HepG2 (cell line): ENCODE measurements at regions not wholly inside any gene's neighbourhood (a gene's known extent, or its start where the extent isn't known, plus 50 kb on each side); places are given as distances from the start of the nearest gene placed in this dataset.

Experiments used
- BCL6 ChIP-seq: IDR thresholded peaks from 2 replicates; pipeline ENCODE4 v1.6.1; 2016; ENCODE audit warnings: missing genetic modification reagents, missing compliant biosample characterization
- CBX1 ChIP-seq: IDR thresholded peaks from one replicate; pipeline ENCODE4 v1.6.1; 2016; ENCODE audit warnings: antibody characterized with exemption, low read depth
- CHD4 ChIP-seq: fragments of 200-600 bp; sonication (generic); IDR thresholded peaks from 2 replicates; pipeline ENCODE4 v1.7.0; 2017; ENCODE audit warnings: mild to moderate bottlenecking, low read length, borderline replicate concordance
- ESRRA ChIP-seq: sonication (generic); formaldehyde crosslinking; IDR thresholded peaks from 2 replicates; pipeline ENCODE4 v1.5.1; 2020; ENCODE audit warnings: mild to moderate bottlenecking, low read depth, missing genetic modification reagents
- IRX3 ChIP-seq: sonication (generic); formaldehyde crosslinking; IDR thresholded peaks from 2 replicates; pipeline ENCODE4 v1.8.1; 2023; ENCODE audit warnings: mild to moderate bottlenecking, low read depth, missing genetic modification reagents, borderline replicate concordance
- MAZ ChIP-seq, 2 experiments: sonication (generic) in 1 of 2; formaldehyde crosslinking in 1 of 2; IDR thresholded peaks; 2 replicates each; pipeline versions ENCODE4 v1.5.0 to v1.6.1; 2012 to 2020; ENCODE audit warnings: low read depth in 2 of 2, mild to moderate bottlenecking in 2 of 2, borderline replicate concordance in 1 of 2, improper control_type of control experiment in 1 of 2, low read length in 1 of 2, missing genetic modification reagents in 1 of 2, moderate library complexity in 1 of 2
- MEIS2 ChIP-seq: sonication (generic); formaldehyde crosslinking; IDR thresholded peaks from 2 replicates; pipeline ENCODE4 v1.9.0; 2021; ENCODE audit warnings: mild to moderate bottlenecking, missing genetic modification reagents
- POLR2AphosphoS2 ChIP-seq: IDR thresholded peaks from 2 replicates; pipeline ENCODE4 v1.6.1; 2011; ENCODE audit warnings: low read depth, low read length, improper control_type of control experiment
- SIX4 ChIP-seq: sonication (generic); formaldehyde crosslinking; IDR thresholded peaks from 2 replicates; pipeline ENCODE4 v1.4.0; 2020; ENCODE audit warnings: missing genetic modification reagents
- ZBTB39 ChIP-seq: sonication (generic); formaldehyde crosslinking; IDR thresholded peaks from 2 replicates; pipeline ENCODE4 v1.5.0; 2020; ENCODE audit warnings: missing genetic modification reagents
- ZNF441 ChIP-seq: sonication (generic); formaldehyde crosslinking; IDR thresholded peaks from 2 replicates; pipeline ENCODE4 v1.7.0; 2021; ENCODE audit warnings: missing genetic modification reagents, borderline replicate concordance
- ZNF776 ChIP-seq: sonication (generic); formaldehyde crosslinking; IDR thresholded peaks from 2 replicates; pipeline ENCODE4 v1.4.0; 2020; ENCODE audit warnings: mild to moderate bottlenecking, missing genetic modification reagents
- TF ChIP-seq, protein P1 (sequence below): sonication (generic); formaldehyde crosslinking; IDR thresholded peaks from 2 replicates; pipeline ENCODE4 v1.8.1; 2023; ENCODE audit warnings: mild to moderate bottlenecking, missing genetic modification reagents

GRCh38 chr13:56886398-56886797 is 254.3 kb upstream of the PRR20A start (continued):
- TF ChIP-seq MAZ (IDR thresholded peaks at IDR 0.05; ENCODE audit: borderline replicate concordance, low read depth, low read length) (no peak), MAZ (CRISPR knock-in tag; IDR thresholded peaks at IDR 0.05; ENCODE audit: low read depth) (no peak), SIX4 (CRISPR knock-in tag) (no peak), POLR2AphosphoS2 (no peak), ZNF441 (CRISPR knock-in tag) (no peak), ZBTB39 (CRISPR knock-in tag) (no peak), IRX3 (CRISPR knock-in tag) (no peak), MEIS2 (CRISPR knock-in tag) (no peak), ESRRA (no peak), CHD4 (no peak), ZNF776 (no peak), BCL6 (CRISPR knock-in tag) (no peak), CBX1 (no peak)
- TF ChIP-seq, protein P1, sequence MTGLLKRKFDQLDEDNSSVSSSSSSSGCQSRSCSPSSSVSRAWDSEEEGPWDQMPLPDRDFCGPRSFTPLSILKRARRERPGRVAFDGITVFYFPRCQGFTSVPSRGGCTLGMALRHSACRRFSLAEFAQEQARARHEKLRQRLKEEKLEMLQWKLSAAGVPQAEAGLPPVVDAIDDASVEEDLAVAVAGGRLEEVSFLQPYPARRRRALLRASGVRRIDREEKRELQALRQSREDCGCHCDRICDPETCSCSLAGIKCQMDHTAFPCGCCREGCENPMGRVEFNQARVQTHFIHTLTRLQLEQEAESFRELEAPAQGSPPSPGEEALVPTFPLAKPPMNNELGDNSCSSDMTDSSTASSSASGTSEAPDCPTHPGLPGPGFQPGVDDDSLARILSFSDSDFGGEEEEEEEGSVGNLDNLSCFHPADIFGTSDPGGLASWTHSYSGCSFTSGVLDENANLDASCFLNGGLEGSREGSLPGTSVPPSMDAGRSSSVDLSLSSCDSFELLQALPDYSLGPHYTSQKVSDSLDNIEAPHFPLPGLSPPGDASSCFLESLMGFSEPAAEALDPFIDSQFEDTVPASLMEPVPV (CRISPR knock-in tag), result no peak
